ENCODE measurements at regions not wholly inside any gene's neighbourhood (a gene's known extent, or its start where the extent isn't known, plus 50 kb on each side); places are given as distances from the start of the nearest gene placed in this dataset.
"Not testable (repeated sequence)": the region's sequence is repeated elsewhere in the genome, so short reads cannot be mapped to it uniquely, and the experiment has no call there.

- DNase-seq, result no peak
Observed at GRCh38 chr4:163988865-163989264, 494.4 kb downstream of the TMA16 start.

GRCh38 chr4:163991298-163991865 lies 496.9 kb downstream of the TMA16 start:
- DNase-seq, result no peak

- no peak for DNase-seq
Observed at GRCh38 chr4:164009435-164009834, 514.9 kb downstream of the TMA16 start.

GRCh38 chr4:164011791-164012190 lies 517.3 kb downstream of the TMA16 start:
- DNase-seq, result no peak

- peak; percentile 50 to 65 for DNase-seq
Observed at GRCh38 chr4:164012396-164013027, 518.0 kb downstream of the TMA16 start.

GRCh38 chr4:164021947-164022346 lies 527.5 kb downstream of the TMA16 start:
- DNase-seq, result no peak

- DNase-seq, result no peak
Observed at GRCh38 chr4:164023214-164023613, 528.7 kb downstream of the TMA16 start.

- no peak for DNase-seq
Observed at GRCh38 chr4:164027805-164028204, 533.3 kb downstream of the TMA16 start.

GRCh38 chr4:164039482-164039881 lies 545.0 kb downstream of the TMA16 start:
- no peak for DNase-seq

GRCh38 chr4:164056426-164057142 lies 562.1 kb downstream of the TMA16 start:
- DNase-seq, result no peak

GRCh38 chr4:164058776-164059445 lies 564.4 kb downstream of the TMA16 start:
- DNase-seq, result no peak

- DNase-seq, result no peak
Observed at GRCh38 chr4:164060456-164060855, 566.0 kb downstream of the TMA16 start.

GRCh38 chr4:164068392-164068791 lies 573.9 kb downstream of the TMA16 start:
- DNase-seq, result no peak

- no peak for DNase-seq
Observed at GRCh38 chr4:164070625-164071024, 576.1 kb downstream of the TMA16 start.

- no peak for DNase-seq
Observed at GRCh38 chr4:164081371-164081770, 586.9 kb downstream of the TMA16 start.

GRCh38 chr4:164081801-164082200 lies 587.3 kb downstream of the TMA16 start:
- DNase-seq, result no peak

- DNase-seq, result no peak
Observed at GRCh38 chr4:164087733-164088132, 593.2 kb downstream of the TMA16 start.

GRCh38 chr4:164095313-164096110 lies 601.0 kb downstream of the TMA16 start:
- DNase-seq, result no peak

- DNase-seq, result no peak
Observed at GRCh38 chr4:164096766-164097518, 602.5 kb downstream of the TMA16 start.

GRCh38 chr4:164100741-164101365 lies 606.4 kb downstream of the TMA16 start:
- not testable (repeated sequence) for DNase-seq

- no peak for DNase-seq
Observed at GRCh38 chr4:164108971-164109370, 614.5 kb downstream of the TMA16 start.

- no peak for DNase-seq
Observed at GRCh38 chr4:164109503-164109902, 615.0 kb downstream of the TMA16 start.
